ENCODE measurements at regions not wholly inside any gene's neighbourhood (a gene's known extent, or its start where the extent isn't known, plus 50 kb on each side); places are given as distances from the start of the nearest gene placed in this dataset.

DNA sequence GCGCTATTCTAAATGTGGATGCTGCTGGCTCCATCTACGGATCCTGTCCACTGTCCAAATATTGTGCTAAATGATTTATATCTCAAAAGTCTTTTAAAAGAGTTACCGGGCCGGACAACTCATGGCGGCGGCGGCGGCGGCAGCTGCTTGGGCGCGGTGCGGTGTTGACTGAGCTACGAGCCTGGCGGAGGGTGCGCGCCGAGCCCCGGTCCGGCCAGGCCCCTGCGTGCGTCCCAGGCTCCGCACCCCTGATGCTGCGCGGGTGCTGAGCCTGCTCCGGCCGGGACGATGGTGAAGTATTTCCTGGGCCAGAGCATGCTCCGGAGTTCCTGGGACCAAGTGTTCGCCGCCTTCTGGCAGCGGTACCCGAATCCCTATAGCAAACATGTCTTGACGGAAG lies 303.4 kb downstream of the CENPW start:
- no peaks in the 10 kb centered on the region for H3K36me3 Mint-ChIP-seq (ENCODE audit: low read depth)

GRCh38 chr6:126650931-126651330 lies 311.0 kb downstream of the CENPW start:
- Mint-ChIP-seq H3K36me3 (ENCODE audit: low read depth) (peaks cover 4% of the 10 kb centered on the region), H3K27me3 (ENCODE audit: low read depth) (peaks cover 13% of the 10 kb centered on the region), H3K4me3 (ENCODE audit: unreplicated experiment) (no peak overlapping the region), H3K9me3 (ENCODE audit: low read depth) (peaks cover 18% of the 10 kb centered on the region), H3K27ac (ENCODE audit: unreplicated experiment) (no peak overlapping the region), H3K4me1 (ENCODE audit: low read depth) (peaks cover 3% of the 10 kb centered on the region)
- no peak for TF ChIP-seq CTCF (IDR thresholded peaks at IDR 0.05)
- DNase-seq (ENCODE audit: low spot score): no peak

More for the DNA sequence above, 303.4 kb downstream of the CENPW start:
- H3K27ac Mint-ChIP-seq (ENCODE audit: unreplicated experiment): no peak overlapping the region
- peaks cover 7% of the 10 kb centered on the region for H3K27me3 Mint-ChIP-seq (ENCODE audit: low read depth)
- DNase-seq (ENCODE audit: low spot score): no peak
- no peak for TF ChIP-seq CTCF (IDR thresholded peaks at IDR 0.05)
- no peaks in the 10 kb centered on the region for H3K9me3 Mint-ChIP-seq (ENCODE audit: low read depth)
- no peak overlapping the region for H3K4me3 Mint-ChIP-seq (ENCODE audit: unreplicated experiment)
- H3K4me1 Mint-ChIP-seq (ENCODE audit: low read depth): no peaks in the 10 kb centered on the region

- no peak overlapping the region for H3K4me3 Mint-ChIP-seq (ENCODE audit: unreplicated experiment)
- peak; percentile 78 for TF ChIP-seq CTCF (IDR thresholded peaks at IDR 0.05)
- no peak overlapping the region for H3K27ac Mint-ChIP-seq (ENCODE audit: unreplicated experiment)
- peaks cover 10% of the 10 kb centered on the region for H3K9me3 Mint-ChIP-seq (ENCODE audit: low read depth)
- no peaks in the 10 kb centered on the region for H3K36me3 Mint-ChIP-seq (ENCODE audit: low read depth)
- H3K27me3 Mint-ChIP-seq (ENCODE audit: low read depth): peaks cover 2% of the 10 kb centered on the region
- peaks cover 31% of the 10 kb centered on the region for H3K4me1 Mint-ChIP-seq (ENCODE audit: low read depth)
- DNase-seq (ENCODE audit: low spot score): no peak
Observed at GRCh38 chr6:126657561-126658175, 317.8 kb downstream of the CENPW start.

DNA sequence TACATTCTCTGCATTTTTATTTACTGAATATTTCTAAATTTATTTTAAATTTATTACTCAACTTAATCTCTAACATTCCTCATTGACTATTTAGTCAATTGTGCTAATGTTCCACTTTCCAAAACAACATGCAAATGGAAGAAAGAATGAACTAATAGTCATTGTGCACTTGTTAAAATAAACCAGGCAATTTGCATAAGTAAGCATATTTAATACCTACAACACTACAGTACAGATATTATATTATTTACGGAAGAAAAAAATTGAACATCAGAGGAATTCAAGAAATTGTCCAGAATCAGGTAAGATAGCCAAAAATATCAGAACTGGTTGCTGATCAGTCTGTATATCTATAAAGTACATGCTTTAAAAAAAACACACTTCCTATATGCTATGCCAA lies 320.5 kb downstream of the CENPW start:
- no peaks in the 10 kb centered on the region for H3K27me3 Mint-ChIP-seq (ENCODE audit: low read depth)

GRCh38 chr6:126661646-126662045 lies 321.7 kb downstream of the CENPW start:
- DNase-seq (ENCODE audit: low spot score): no peak
- no peaks in the 10 kb centered on the region for H3K27me3 Mint-ChIP-seq (ENCODE audit: low read depth)
- peak overlapping the region; percentile 33 for H3K4me3 Mint-ChIP-seq (ENCODE audit: unreplicated experiment)
- peaks cover 59% of the 10 kb centered on the region for H3K4me1 Mint-ChIP-seq (ENCODE audit: low read depth)
- peak overlapping the region; percentile 87 for H3K27ac Mint-ChIP-seq (ENCODE audit: unreplicated experiment)
- H3K36me3 Mint-ChIP-seq (ENCODE audit: low read depth): no peaks in the 10 kb centered on the region
- TF ChIP-seq CTCF (IDR thresholded peaks at IDR 0.05): no peak
- no peaks in the 10 kb centered on the region for H3K9me3 Mint-ChIP-seq (ENCODE audit: low read depth)

More for the DNA sequence above, 320.5 kb downstream of the CENPW start:
- H3K27ac Mint-ChIP-seq (ENCODE audit: unreplicated experiment): no peak overlapping the region
- no peaks in the 10 kb centered on the region for H3K9me3 Mint-ChIP-seq (ENCODE audit: low read depth)
- peaks cover 55% of the 10 kb centered on the region for H3K4me1 Mint-ChIP-seq (ENCODE audit: low read depth)
- no peak overlapping the region for H3K4me3 Mint-ChIP-seq (ENCODE audit: unreplicated experiment)
- DNase-seq (ENCODE audit: low spot score): no peak
- TF ChIP-seq CTCF (IDR thresholded peaks at IDR 0.05): no peak
- H3K36me3 Mint-ChIP-seq (ENCODE audit: low read depth): no peaks in the 10 kb centered on the region
